OCI-LY1 (cell line): ENCODE measurements at regions not wholly inside any gene's neighbourhood (a gene's known extent, or its start where the extent isn't known, plus 50 kb on each side); places are given as distances from the start of the nearest gene placed in this dataset.

Source experiments
- H2AFZ ChIP-seq: fragments of 200-600 bp; sonication (generic), shearing (Covaris generic); 2 replicates; pipeline ENCODE4 v1.6.0; 2014; ENCODE audit warnings: antibody characterized with exemption, mild to moderate bottlenecking, low read length
- H3F3A ChIP-seq: fragments of 200-600 bp; sonication (generic), shearing (Covaris generic); 2 replicates; pipeline ENCODE4 v1.6.0; 2014; ENCODE audit warnings: mild to moderate bottlenecking, antibody characterized with exemption, low read length, moderate library complexity; ENCODE audit not compliant: insufficient read depth
- H3K27ac ChIP-seq: fragments of 200-600 bp; sonication (generic); 2 replicates; pipeline ENCODE4 v1.5.1; 2014; ENCODE audit warnings: low read length, mixed run types, mild to moderate bottlenecking, low read depth; ENCODE audit not compliant: poor library complexity, severe bottlenecking
- H3K27me3 ChIP-seq: fragments of 200-600 bp; sonication (generic); 2 replicates; pipeline ENCODE4 v1.6.0; 2014; ENCODE audit warnings: antibody characterized with exemption, mild to moderate bottlenecking, low read length, moderate library complexity; ENCODE audit not compliant: insufficient read depth
- H3K36me3 ChIP-seq: fragments of 200-600 bp; sonication (generic); 2 replicates; pipeline ENCODE4 v1.6.1; 2014; ENCODE audit warnings: mild to moderate bottlenecking, antibody characterized with exemption, low read length, moderate library complexity, mixed read lengths; ENCODE audit not compliant: insufficient read depth
- H3K4me1 ChIP-seq: fragments of 200-600 bp; sonication (generic); 2 replicates; pipeline ENCODE4 v1.5.1; 2014; ENCODE audit warnings: mild to moderate bottlenecking, low read length, moderate library complexity; ENCODE audit not compliant: insufficient read depth, severe bottlenecking
- H3K4me2 ChIP-seq: fragments of 200-600 bp; sonication (generic), shearing (Covaris generic); 2 replicates; pipeline ENCODE4 v1.6.1; 2014; ENCODE audit warnings: low read length
- H3K4me3 ChIP-seq: fragments of 200-600 bp; sonication (generic); 2 replicates; pipeline ENCODE4 v1.5.1; 2014; ENCODE audit warnings: low read length, low read depth, mild to moderate bottlenecking, mixed read lengths; ENCODE audit not compliant: poor library complexity, severe bottlenecking
- H3K79me2 ChIP-seq: fragments of 200-600 bp; shearing (Covaris generic); 2 replicates; pipeline ENCODE4 v1.6.1; 2016; ENCODE audit warnings: mixed run types, low read length, mixed read lengths; ENCODE audit not compliant: insufficient read depth
- H3K9ac ChIP-seq: fragments of 200-600 bp; sonication (generic), shearing (Covaris generic); 2 replicates; pipeline ENCODE4 v1.6.1; 2014; ENCODE audit warnings: mild to moderate bottlenecking, low read length, mixed read lengths
- H3K9me2 ChIP-seq: fragments of 200-600 bp; sonication (generic), shearing (Covaris generic); 2 replicates; pipeline ENCODE4 v1.6.1; 2014; ENCODE audit warnings: low read depth, mild to moderate bottlenecking, low read length, mixed read lengths
- H3K9me3 ChIP-seq: fragments of 200-600 bp; shearing (Covaris generic); 2 replicates; pipeline ENCODE4 v1.6.1; 2014; ENCODE audit warnings: low read length, mixed read lengths
- H4K20me1 ChIP-seq: fragments of 200-600 bp; sonication (generic), shearing (Covaris generic); 2 replicates; pipeline ENCODE4 v1.6.0; 2016; ENCODE audit warnings: mild to moderate bottlenecking, low read length; ENCODE audit not compliant: insufficient read depth
- EZH2 ChIP-seq: fragments of 200-600 bp; sonication (generic), shearing (Covaris generic); IDR thresholded peaks from 2 replicates; pipeline ENCODE4 v1.8.0; 2017; ENCODE audit warnings: borderline replicate concordance, mixed run types, mild to moderate bottlenecking, antibody characterized with exemption, low read length, moderate library complexity, mixed read lengths
- TF ChIP-seq, protein P1 (sequence below): fragments of 200-600 bp; sonication (generic), shearing (Covaris generic); IDR thresholded peaks from 2 replicates; pipeline ENCODE4 v1.5.1; 2017; ENCODE audit warnings: mild to moderate bottlenecking, antibody characterized with exemption, low read length, moderate library complexity, mixed read lengths

DNA sequence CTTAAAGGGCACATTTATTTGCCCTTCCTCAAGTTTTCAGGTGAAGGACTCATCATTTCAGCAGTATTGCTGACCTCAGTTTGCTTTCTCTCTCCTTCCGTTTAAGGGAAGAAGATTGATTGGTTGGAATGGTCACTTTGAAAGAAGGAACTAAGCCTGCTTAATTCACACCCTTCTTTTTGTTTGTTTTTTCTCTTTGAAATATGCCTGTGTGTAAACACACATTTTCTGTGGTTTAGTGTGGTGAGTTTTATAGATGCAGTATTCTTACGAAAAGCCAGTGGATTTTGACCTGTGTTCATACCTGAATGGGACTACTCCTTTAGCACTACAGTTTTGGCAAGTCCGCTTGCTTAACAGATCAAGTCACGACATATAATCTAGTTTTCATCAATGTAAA, 548.8 kb upstream of the EPHA7 start:
- Histone ChIP-seq H3K4me2 (no peak overlapping the region), H3K79me2 (no peaks in the 10 kb centered on the region), H3K9me3 (no peaks in the 10 kb centered on the region), H3K27ac (no peak overlapping the region), H3K9me2 (no peaks in the 10 kb centered on the region), H2AFZ (no peak overlapping the region), H3K9ac (no peak overlapping the region), H3K27me3 (no peaks in the 10 kb centered on the region), H3K4me3 (no peak overlapping the region), H3K36me3 (no peaks in the 10 kb centered on the region), H4K20me1 (no peaks in the 10 kb centered on the region), H3K4me1 (no peaks in the 10 kb centered on the region), H3F3A (no peaks in the 10 kb centered on the region)
- TF ChIP-seq, protein P1, sequence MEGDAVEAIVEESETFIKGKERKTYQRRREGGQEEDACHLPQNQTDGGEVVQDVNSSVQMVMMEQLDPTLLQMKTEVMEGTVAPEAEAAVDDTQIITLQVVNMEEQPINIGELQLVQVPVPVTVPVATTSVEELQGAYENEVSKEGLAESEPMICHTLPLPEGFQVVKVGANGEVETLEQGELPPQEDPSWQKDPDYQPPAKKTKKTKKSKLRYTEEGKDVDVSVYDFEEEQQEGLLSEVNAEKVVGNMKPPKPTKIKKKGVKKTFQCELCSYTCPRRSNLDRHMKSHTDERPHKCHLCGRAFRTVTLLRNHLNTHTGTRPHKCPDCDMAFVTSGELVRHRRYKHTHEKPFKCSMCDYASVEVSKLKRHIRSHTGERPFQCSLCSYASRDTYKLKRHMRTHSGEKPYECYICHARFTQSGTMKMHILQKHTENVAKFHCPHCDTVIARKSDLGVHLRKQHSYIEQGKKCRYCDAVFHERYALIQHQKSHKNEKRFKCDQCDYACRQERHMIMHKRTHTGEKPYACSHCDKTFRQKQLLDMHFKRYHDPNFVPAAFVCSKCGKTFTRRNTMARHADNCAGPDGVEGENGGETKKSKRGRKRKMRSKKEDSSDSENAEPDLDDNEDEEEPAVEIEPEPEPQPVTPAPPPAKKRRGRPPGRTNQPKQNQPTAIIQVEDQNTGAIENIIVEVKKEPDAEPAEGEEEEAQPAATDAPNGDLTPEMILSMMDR: no peak
- no peak for TF ChIP-seq EZH2

DNA sequence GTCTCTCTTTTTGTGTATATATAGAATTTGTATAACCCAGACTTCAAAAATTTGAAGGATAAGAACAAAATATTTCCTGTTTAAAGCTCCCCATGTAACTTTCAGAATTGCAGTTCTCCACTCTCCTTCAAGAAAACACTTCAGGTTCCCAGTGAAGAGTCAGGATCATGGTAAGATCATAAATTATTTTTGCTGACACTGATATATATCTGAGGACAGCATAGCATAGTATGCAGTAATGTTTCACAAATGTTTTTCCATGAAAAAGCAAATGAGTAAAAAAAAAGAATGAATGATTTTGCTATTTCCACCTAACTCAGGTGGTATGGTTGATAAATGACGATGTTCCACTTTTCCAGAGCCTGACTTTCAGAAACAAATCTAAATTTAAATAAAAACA, 545.6 kb upstream of the EPHA7 start:
- Histone ChIP-seq H3K9me3 (no peaks in the 10 kb centered on the region), H3F3A (no peaks in the 10 kb centered on the region), H3K4me2 (no peak overlapping the region)

DNA sequence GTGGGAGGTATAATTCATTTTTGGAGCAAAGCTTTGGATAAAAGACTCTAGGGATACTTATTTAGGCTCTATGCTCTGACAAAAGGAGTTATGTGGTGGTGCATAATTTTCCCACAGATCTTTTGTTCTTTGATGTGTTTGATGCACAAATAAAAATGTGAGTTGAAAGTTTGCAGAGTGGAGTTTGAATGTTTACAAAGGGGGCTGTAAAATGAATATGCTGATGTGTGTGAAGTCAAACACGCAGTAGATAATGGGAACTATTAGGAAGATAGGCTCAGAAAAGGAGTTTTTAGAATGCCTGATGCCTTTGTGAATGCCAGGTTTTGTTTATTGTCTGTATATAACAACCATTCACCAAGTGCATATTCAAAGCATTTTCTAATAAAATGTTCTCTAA, 545.0 kb upstream of the EPHA7 start:
- Histone ChIP-seq H3F3A (no peaks in the 10 kb centered on the region), H2AFZ (no peak overlapping the region), H3K27me3 (no peaks in the 10 kb centered on the region), H3K9me3 (no peaks in the 10 kb centered on the region), H3K4me2 (no peak overlapping the region), H3K4me1 (no peaks in the 10 kb centered on the region), H3K79me2 (no peaks in the 10 kb centered on the region), H4K20me1 (no peaks in the 10 kb centered on the region), H3K4me3 (no peak overlapping the region), H3K27ac (no peak overlapping the region), H3K9me2 (no peaks in the 10 kb centered on the region), H3K36me3 (no peaks in the 10 kb centered on the region), H3K9ac (no peak overlapping the region)
- TF ChIP-seq EZH2: no peak
- TF ChIP-seq, protein P1: no peak

More for the DNA sequence above, 545.6 kb upstream of the EPHA7 start:
- no peak overlapping the region for H3K27ac ChIP-seq
- H3K79me2 ChIP-seq: no peaks in the 10 kb centered on the region
- H2AFZ ChIP-seq: no peak overlapping the region
- H3K9me2 ChIP-seq: no peaks in the 10 kb centered on the region
- no peak overlapping the region for H3K9ac ChIP-seq
- no peak overlapping the region for H3K4me3 ChIP-seq
- no peaks in the 10 kb centered on the region for H4K20me1 ChIP-seq
- no peaks in the 10 kb centered on the region for H3K4me1 ChIP-seq
- no peak for TF ChIP-seq EZH2
- TF ChIP-seq, protein P1: no peak
- no peaks in the 10 kb centered on the region for H3K36me3 ChIP-seq
- H3K27me3 ChIP-seq: no peaks in the 10 kb centered on the region
